HG03025 (cell line): ENCODE measurements at regions not wholly inside any gene's neighbourhood (a gene's known extent, or its start where the extent isn't known, plus 50 kb on each side); places are given as distances from the start of the nearest gene placed in this dataset.
"Not testable (repeated sequence)": the region's sequence is repeated elsewhere in the genome, so short reads cannot be mapped to it uniquely, and the experiment has no call there.

Experiments used
- ATAC-seq: cut with Tn5 transposase; IDR thresholded peaks from one replicate; pipeline ENCODE4 v1.9.1; 2021; ENCODE audit warnings: mild to moderate bottlenecking, moderate library complexity; ENCODE audit not compliant: unreplicated experiment, low FRiP score

DNA sequence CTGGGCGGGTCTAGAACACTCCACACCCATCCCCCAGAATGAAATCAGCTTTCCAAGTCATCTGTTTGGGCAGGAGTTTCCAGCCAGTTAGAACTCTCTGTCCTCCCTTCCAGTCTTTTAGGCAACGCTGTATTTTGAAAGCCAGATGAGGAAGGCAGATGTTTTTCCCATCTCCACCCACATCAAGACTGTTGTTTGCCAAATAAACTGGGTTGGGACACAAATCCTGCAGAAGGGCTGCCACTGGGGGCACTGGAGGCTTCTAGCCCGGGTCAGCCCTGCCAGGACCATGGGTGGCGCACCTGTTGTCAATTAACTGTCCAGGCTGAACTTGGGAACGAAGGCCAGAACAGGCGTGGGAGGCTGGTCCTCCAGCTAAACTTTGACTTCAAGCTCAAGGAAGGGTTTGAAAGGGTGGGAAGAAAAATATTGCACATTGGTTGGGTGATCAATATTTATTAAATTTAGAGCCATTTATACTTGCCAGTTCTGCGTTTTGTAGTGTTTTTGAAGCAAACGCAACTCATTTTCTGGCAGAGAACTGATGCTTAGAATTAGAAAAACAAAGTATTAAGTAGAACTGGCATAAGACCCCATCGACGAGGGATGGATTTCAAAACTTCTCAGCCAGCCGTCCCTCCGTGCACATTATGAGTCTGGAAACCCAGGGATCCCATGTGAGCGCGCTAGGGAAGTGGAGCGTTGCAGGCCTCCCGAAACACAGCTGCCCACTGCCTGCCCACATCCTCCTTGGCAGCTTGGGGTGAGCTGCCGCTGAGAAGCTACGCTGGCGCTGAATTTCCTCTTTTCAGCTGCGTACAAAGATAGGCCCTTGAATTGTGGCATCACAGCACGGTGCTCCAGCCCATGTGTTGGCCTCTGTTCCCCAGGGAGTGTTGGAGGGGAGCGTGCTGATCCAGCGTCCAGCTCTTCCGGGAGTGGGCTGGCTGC, 297.4 kb downstream of the QKI start:
- peak; percentile 38 for ATAC-seq

DNA sequence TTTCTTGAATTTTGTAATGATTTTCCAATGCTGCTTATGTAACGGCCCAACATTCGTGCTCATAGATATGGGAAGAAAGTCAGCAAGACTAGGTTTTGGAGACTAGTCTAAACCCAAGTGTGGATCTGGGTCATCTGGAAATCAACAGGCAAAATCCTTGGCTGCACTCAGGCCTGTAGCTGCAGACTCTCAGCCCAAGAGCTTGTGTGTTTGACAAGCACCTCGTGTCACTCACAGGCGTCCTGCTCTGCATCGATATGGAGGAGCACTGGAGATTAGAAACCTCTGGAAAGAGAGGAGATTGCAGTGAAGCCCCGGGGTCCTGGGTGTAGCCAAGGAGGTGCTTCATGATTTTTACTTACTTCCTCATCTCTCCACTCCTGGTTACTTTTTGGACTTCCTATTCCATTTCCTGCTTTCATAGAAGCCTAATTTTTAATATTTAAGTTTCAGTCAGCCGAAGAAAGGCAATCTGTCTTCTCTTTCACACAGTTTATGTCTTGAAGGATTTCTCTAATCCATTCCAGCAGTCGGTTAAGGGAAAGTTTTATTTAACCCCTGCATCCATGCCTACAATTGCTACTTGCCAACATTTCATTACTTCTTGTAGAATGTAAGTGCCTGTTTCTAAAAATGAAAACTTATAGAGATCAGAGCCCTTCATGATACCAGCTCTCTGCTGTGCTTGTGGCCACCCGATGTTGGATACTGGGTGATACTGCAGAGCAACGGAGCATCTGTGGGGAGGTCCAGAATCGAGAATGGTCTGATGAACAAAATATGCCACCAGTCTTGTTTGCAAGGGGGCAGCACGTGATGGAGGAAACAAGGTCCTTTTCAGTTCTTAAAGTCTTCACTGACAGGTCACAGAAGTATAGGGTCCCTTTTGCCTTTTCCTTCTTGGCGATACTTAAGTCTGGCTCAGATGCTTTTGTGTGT, 296.3 kb downstream of the QKI start:
- ATAC-seq, result no peak

DNA sequence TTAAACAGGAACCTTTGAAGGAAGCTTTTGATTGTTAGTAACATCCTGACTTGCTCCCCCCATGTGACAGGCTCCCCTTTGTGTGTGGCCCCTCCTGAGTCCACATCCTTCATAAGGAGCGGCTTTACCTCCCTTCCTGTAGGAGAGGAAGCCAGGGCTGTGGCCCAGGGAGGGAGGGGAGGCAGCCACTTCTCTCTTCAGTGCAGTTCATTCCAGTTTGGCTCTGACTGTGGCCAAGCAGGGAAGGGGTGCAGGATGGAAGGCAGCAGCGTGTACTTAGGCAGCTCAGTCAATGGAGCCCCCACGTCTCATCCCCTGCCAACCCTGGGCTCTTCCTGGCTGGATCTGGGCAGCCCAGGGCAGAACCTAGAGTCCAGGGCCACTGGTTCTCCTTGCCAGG, 295.2 kb downstream of the QKI start:
- ATAC-seq, result no peak

GRCh38 chr6:163709255-163709654, 294.7 kb downstream of the QKI start:
- ATAC-seq, result no peak

- peak; percentile 48 for ATAC-seq
Observed at GRCh38 chr6:163708466-163708865, 293.9 kb downstream of the QKI start.

DNA sequence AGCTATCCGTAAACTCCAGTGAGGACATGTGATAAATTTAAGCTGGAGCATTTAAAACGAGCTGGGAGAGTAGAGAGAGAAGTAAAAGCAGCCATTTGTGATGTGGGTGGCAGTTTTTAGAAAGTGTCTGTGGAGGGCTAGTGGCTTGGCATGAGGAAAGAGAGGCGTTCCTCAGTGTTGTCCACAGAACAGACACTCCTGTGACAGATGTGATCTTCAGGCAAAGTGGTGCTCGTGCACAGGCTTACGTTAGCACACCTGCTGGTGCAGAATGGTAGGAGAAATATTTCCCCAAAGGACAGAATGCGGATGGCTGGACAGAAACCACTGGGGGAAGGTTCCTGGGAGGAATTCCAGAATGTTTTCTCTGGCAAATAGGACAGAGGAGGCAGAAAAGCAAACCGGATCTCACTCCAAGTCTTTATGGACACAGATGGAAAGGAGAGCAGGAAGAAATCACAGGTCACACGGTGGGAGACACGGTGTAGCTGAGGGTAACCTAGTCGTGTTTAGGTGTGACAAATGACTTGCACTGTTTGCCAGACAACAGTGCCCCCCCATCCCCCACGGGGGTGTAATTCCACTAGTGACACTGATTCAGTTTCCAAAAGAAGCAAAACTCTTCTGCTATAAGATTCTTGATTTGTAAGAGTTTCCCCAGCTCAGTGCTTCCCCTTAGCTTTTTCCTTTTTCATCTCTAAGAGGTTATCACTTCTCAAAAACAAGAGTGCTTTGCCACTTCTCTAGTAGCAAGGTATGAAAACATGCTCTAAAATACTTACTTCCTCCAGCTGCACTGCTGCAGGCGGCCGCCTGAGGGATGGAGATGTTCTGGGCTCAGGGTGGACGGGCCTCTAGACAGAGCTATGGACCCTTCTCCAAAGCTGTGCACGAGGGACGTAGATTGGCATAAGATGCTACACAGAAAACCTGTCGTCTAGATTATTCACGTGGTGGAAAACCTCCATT, 293.2 kb downstream of the QKI start:
- peak; percentile 51 for ATAC-seq

DNA sequence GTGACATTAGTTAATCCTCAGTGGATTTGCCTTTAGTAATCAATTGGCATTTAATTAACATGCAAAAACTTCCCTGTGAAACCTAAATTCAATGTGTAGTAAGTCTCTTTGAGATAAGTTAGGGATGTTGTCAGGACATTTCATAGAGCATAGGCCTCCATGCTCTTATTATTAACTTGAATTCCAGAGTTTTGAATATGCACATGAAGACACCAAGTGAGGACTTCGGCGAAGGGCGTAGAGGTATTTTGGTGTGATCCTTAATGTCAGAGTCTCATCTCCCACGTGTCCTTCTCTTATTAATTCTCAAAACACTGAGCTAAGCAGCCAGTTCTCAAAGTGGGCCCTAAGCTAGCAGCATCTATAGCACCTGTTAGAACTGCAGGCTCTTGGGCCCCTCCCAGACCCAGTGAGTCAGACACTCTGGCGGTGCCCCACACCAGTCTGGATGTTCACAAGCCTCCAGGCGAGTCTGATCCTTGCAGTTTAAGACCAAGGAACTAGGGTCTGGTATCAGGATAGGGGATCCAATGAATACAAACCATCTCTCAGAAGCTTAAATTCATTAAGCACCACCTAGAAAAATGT, 292.1 kb downstream of the QKI start:
- ATAC-seq, result no peak

- peak; percentile 52 for ATAC-seq
Observed at GRCh38 chr6:163705923-163706322, 291.4 kb downstream of the QKI start.

- ATAC-seq, result peak; percentile 47
Observed at GRCh38 chr6:163702736-163703135, 288.2 kb downstream of the QKI start.

DNA sequence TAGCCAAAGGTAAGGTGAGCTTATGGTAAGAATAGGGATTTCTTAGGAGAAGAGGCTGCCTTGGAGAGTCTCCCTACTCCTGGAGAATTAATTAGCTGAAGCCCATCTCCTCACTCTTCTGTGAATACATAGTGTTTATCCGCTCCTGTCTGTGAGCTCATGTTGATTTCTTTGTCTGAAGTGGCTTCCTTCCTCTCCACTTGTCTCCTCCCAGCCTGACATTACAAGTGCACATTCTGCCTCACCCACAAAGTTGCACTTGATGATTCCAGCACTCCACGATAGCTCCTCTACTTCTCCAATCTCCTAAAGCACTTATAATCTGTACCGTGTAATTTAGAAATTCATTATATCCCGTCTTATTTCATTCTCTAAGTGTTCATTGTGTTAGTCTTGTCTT, 287.2 kb downstream of the QKI start:
- no peak for ATAC-seq

GRCh38 chr6:163698086-163698485, 283.6 kb downstream of the QKI start:
- ATAC-seq, result no peak

GRCh38 chr6:163696311-163696710, 281.8 kb downstream of the QKI start:
- not testable (repeated sequence) for ATAC-seq

DNA sequence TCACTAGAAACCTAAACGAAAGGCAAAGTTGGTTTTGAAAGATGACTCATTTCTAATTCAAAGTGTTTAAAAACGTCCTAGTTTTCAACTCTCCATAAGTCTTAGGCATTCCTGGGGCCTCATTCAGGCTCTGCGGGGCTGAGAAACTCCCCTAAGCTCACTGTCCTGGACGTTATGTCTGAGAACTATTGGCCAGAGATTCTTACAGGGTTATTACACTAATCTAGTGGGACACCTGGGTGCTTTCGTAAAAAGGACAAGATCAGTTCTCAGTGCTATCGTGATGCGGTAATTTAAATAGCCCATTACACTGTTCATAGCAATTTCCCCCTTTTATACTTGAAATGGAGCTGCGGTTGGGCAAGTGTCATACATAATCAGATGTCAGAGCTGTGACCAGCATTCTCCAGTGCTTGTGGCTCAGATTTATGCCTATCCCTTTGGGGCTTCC, 280.9 kb downstream of the QKI start:
- ATAC-seq, result peak; percentile 44

- ATAC-seq, result no peak
Observed at GRCh38 chr6:163694988-163695398, 280.5 kb downstream of the QKI start.

DNA sequence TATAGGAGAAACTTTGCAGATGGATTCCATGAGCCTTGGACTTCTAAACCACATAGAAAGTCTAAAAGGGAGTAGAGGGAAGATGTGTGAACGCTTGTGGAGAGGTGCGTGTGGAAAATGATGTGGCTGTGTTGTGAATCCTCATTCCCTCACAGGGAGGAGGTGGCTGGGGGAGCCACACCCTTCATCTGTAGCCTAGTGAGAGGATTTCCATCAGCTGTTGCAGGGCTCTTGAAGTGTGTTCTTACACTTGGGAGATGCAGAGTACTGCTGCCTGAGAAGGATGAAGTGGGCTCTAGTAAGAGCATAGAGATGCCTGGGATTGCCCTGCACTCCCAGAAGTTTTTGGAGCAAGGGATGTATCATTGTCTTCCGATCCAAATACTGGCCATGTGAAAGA, 279.6 kb downstream of the QKI start:
- no peak for ATAC-seq

GRCh38 chr6:163691049-163691448, 276.5 kb downstream of the QKI start:
- no peak for ATAC-seq

- no peak for ATAC-seq
Observed at GRCh38 chr6:163688739-163689362, 274.3 kb downstream of the QKI start.

GRCh38 chr6:163687075-163687474, 272.6 kb downstream of the QKI start:
- ATAC-seq, result no peak

GRCh38 chr6:163686301-163686700, 271.8 kb downstream of the QKI start:
- no peak for ATAC-seq
